ENCODE measurements at regions not wholly inside any gene's neighbourhood (a gene's known extent, or its start where the extent isn't known, plus 50 kb on each side); places are given as distances from the start of the nearest gene placed in this dataset.

DNA sequence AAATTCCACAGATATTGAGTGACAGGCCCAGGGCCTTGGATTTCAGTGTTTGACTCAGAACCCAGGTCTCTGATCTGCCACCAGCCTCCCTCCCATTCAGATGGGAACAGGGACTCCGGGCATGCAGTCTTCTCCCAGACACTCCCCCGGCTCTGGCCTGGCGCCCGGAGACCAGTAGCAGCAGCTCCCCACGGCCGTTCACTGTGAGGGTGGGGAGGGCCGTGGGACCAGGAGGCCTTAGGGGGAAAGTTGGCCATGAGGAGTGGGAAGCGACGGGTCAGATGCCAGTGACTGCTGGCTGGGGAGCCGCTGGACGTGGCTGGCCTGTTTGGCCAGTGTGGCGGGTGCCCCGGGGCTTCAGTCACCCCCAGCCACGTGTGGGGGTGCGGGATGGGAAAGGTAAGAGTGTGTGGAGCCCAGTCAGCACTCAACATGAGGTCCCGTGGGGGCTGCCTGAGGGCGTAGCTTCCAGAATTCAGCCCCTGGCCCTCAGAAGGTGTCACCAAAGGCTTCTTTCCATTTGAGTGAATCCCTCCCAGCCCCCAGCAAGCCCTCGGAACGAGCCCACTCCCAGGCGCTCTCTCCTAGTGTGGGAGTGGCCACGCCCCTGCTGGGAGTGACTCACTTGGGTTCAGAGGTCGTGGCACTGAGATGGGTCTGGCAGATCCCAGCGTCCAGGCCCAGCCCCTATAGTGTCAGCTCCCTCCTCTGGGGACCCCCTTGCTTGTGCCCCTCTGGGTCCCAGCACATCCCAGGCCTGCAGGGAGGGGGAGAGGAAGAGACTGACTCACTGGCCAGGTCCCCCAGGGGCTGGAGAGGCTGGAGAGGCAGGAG is 309.4 kb downstream of the SEC14L1 start (continued):
- TF ChIP-seq FOSL1 (CRISPR knock-in tag; IDR thresholded peaks at IDR 0.05; ENCODE audit: borderline replicate concordance): peak; percentile 89
- TF ChIP-seq, protein P1, sequence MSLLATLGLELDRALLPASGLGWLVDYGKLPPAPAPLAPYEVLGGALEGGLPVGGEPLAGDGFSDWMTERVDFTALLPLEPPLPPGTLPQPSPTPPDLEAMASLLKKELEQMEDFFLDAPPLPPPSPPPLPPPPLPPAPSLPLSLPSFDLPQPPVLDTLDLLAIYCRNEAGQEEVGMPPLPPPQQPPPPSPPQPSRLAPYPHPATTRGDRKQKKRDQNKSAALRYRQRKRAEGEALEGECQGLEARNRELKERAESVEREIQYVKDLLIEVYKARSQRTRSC (CRISPR knock-in tag; IDR thresholded peaks at IDR 0.05; ENCODE audit: low read depth): no peak
- peak; percentile 48; the same call in 1 of the 2 replicates for TF ChIP-seq KDM2A (CRISPR knock-in tag; IDR thresholded peaks at IDR 0.05; ENCODE audit: borderline replicate concordance, low read depth)
- TF ChIP-seq ZNF235 (CRISPR knock-in tag; IDR thresholded peaks at IDR 0.05; ENCODE audit: borderline replicate concordance): no peak
- TF ChIP-seq, protein P2, sequence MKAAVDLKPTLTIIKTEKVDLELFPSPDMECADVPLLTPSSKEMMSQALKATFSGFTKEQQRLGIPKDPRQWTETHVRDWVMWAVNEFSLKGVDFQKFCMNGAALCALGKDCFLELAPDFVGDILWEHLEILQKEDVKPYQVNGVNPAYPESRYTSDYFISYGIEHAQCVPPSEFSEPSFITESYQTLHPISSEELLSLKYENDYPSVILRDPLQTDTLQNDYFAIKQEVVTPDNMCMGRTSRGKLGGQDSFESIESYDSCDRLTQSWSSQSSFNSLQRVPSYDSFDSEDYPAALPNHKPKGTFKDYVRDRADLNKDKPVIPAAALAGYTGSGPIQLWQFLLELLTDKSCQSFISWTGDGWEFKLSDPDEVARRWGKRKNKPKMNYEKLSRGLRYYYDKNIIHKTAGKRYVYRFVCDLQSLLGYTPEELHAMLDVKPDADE (CRISPR knock-in tag; IDR thresholded peaks at IDR 0.05): no peak
- TF ChIP-seq ZBTB7A (CRISPR knock-in tag; IDR thresholded peaks at IDR 0.05): no peak; the same call in 1 of the 2 replicates
- TF ChIP-seq, protein P3, sequence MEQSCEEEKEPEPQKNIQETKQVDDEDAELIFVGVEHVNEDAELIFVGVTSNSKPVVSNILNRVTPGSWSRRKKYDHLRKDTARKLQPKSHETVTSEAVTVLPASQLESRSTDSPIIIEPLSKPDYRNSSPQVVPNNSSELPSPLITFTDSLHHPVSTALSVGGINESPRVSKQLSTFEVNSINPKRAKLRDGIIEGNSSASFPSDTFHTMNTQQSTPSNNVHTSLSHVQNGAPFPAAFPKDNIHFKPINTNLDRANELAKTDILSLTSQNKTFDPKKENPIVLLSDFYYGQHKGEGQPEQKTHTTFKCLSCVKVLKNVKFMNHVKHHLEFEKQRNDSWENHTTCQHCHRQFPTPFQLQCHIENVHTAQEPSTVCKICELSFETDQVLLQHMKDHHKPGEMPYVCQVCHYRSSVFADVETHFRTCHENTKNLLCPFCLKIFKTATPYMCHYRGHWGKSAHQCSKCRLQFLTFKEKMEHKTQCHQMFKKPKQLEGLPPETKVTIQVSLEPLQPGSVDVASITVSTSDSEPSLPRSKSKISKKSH (CRISPR knock-in tag; IDR thresholded peaks at IDR 0.05; ENCODE audit: borderline replicate concordance): no peak
- no peak; the same call in 1 of the 2 replicates for TF ChIP-seq ZNF563 (CRISPR knock-in tag; IDR thresholded peaks at IDR 0.05)
- TF ChIP-seq ZNF703 (CRISPR knock-in tag; IDR thresholded peaks at IDR 0.05; ENCODE audit: borderline replicate concordance): 0 out of 2 replicates have a peak, but pooled peaks have one; percentile 48
- TF ChIP-seq, protein P4, sequence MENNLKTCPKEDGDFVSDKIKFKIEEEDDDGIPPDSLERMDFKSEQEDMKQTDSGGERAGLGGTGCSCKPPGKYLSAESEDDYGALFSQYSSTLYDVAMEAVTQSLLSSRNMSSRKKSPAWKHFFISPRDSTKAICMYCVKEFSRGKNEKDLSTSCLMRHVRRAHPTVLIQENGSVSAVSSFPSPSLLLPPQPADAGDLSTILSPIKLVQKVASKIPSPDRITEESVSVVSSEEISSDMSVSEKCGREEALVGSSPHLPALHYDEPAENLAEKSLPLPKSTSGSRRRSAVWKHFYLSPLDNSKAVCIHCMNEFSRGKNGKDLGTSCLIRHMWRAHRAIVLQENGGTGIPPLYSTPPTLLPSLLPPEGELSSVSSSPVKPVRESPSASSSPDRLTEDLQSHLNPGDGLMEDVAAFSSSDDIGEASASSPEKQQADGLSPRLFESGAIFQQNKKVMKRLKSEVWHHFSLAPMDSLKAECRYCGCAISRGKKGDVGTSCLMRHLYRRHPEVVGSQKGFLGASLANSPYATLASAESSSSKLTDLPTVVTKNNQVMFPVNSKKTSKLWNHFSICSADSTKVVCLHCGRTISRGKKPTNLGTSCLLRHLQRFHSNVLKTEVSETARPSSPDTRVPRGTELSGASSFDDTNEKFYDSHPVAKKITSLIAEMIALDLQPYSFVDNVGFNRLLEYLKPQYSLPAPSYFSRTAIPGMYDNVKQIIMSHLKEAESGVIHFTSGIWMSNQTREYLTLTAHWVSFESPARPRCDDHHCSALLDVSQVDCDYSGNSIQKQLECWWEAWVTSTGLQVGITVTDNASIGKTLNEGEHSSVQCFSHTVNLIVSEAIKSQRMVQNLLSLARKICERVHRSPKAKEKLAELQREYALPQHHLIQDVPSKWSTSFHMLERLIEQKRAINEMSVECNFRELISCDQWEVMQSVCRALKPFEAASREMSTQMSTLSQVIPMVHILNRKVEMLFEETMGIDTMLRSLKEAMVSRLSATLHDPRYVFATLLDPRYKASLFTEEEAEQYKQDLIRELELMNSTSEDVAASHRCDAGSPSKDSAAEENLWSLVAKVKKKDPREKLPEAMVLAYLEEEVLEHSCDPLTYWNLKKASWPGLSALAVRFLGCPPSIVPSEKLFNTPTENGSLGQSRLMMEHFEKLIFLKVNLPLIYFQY (CRISPR knock-in tag; IDR thresholded peaks at IDR 0.05; ENCODE audit: borderline replicate concordance): peak; percentile 44; the same call in 1 of the 2 replicates
- TF ChIP-seq ZMYM3 (CRISPR knock-in tag; IDR thresholded peaks at IDR 0.05): peak; percentile 90; the same call in 1 of the 2 replicates
- TF ChIP-seq REL (CRISPR knock-in tag; conservative IDR thresholded peaks at IDR 0.05): no peak
- TF ChIP-seq, protein P5, sequence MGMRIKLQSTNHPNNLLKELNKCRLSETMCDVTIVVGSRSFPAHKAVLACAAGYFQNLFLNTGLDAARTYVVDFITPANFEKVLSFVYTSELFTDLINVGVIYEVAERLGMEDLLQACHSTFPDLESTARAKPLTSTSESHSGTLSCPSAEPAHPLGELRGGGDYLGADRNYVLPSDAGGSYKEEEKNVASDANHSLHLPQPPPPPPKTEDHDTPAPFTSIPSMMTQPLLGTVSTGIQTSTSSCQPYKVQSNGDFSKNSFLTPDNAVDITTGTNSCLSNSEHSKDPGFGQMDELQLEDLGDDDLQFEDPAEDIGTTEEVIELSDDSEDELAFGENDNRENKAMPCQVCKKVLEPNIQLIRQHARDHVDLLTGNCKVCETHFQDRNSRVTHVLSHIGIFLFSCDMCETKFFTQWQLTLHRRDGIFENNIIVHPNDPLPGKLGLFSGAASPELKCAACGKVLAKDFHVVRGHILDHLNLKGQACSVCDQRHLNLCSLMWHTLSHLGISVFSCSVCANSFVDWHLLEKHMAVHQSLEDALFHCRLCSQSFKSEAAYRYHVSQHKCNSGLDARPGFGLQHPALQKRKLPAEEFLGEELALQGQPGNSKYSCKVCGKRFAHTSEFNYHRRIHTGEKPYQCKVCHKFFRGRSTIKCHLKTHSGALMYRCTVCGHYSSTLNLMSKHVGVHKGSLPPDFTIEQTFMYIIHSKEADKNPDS (CRISPR knock-in tag; IDR thresholded peaks at IDR 0.05): 0 out of 2 replicates have a peak, but pooled peaks have one; percentile 24
- TF ChIP-seq, protein P6, sequence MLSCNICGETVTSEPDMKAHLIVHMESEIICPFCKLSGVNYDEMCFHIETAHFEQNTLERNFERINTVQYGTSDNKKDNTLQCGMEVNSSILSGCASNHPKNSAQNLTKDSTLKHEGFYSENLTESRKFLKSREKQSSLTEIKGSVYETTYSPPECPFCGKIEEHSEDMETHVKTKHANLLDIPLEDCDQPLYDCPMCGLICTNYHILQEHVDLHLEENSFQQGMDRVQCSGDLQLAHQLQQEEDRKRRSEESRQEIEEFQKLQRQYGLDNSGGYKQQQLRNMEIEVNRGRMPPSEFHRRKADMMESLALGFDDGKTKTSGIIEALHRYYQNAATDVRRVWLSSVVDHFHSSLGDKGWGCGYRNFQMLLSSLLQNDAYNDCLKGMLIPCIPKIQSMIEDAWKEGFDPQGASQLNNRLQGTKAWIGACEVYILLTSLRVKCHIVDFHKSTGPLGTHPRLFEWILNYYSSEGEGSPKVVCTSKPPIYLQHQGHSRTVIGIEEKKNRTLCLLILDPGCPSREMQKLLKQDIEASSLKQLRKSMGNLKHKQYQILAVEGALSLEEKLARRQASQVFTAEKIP (CRISPR knock-in tag; IDR thresholded peaks at IDR 0.05; ENCODE audit: borderline replicate concordance): no peak
- TF ChIP-seq CCDC6 (CRISPR knock-in tag; IDR thresholded peaks at IDR 0.05): peak; percentile 9; the same call in 1 of the 2 replicates

Measured in HepG2 (cell line).